ENCODE measurements at regions not wholly inside any gene's neighbourhood (a gene's known extent, or its start where the extent isn't known, plus 50 kb on each side); places are given as distances from the start of the nearest gene placed in this dataset.

DNA sequence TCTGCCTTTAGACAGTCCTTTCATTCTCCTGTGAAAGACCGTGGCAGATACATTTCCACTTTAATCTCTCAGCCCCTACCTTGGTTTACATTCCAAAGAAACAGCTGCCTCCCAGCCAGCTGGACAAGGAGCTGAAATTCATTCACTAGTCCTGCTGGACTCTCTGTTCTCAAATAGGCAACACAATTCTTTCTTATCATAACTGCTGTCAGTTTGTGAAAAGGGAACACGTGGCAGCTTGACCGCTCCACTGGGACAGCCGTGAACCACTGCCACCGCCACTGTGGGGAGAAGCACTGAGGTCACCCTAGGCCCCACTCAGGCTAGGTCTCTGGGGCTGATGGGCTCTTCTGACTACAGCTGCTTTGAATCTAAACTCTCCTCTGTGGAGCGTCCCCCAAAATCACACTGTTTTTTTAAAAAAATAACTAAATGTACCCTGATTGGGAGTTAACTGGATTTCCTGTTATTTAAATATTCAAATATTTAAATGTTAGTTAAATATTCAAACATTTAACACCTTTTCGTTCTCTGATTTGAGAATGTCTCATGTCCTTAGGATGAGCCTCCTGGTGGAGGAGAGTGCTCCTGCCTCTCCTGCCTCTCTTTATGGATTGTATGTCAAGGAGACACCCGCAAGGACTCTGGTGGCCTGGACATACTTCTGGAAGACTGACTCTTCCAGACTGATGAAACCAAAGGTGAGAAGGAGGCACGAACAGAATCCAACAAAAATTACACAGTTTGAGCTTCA, 120.1 kb downstream of the BOD1 start:
- intact Hi-C loops (cut with DNase I), result no loop called here
- no peak overlapping the region for H3K4me3 ChIP-seq
- H3K36me3 ChIP-seq, result no peaks in the 10 kb centered on the region
- no peaks in the 10 kb centered on the region for H3K9me3 ChIP-seq
- DNase-seq, result no peak
- H3K27ac ChIP-seq, result no peak overlapping the region
- no peaks in the 10 kb centered on the region for H3K4me1 ChIP-seq
- H3K27me3 ChIP-seq, result no peaks in the 10 kb centered on the region
- H3K9ac ChIP-seq (ENCODE audit: low read depth in 2 of 2, low read length in 2 of 2), result no peak overlapping the region
- TF ChIP-seq, protein P1, sequence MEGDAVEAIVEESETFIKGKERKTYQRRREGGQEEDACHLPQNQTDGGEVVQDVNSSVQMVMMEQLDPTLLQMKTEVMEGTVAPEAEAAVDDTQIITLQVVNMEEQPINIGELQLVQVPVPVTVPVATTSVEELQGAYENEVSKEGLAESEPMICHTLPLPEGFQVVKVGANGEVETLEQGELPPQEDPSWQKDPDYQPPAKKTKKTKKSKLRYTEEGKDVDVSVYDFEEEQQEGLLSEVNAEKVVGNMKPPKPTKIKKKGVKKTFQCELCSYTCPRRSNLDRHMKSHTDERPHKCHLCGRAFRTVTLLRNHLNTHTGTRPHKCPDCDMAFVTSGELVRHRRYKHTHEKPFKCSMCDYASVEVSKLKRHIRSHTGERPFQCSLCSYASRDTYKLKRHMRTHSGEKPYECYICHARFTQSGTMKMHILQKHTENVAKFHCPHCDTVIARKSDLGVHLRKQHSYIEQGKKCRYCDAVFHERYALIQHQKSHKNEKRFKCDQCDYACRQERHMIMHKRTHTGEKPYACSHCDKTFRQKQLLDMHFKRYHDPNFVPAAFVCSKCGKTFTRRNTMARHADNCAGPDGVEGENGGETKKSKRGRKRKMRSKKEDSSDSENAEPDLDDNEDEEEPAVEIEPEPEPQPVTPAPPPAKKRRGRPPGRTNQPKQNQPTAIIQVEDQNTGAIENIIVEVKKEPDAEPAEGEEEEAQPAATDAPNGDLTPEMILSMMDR (IDR thresholded peaks at IDR 0.05), result no peak

DNA sequence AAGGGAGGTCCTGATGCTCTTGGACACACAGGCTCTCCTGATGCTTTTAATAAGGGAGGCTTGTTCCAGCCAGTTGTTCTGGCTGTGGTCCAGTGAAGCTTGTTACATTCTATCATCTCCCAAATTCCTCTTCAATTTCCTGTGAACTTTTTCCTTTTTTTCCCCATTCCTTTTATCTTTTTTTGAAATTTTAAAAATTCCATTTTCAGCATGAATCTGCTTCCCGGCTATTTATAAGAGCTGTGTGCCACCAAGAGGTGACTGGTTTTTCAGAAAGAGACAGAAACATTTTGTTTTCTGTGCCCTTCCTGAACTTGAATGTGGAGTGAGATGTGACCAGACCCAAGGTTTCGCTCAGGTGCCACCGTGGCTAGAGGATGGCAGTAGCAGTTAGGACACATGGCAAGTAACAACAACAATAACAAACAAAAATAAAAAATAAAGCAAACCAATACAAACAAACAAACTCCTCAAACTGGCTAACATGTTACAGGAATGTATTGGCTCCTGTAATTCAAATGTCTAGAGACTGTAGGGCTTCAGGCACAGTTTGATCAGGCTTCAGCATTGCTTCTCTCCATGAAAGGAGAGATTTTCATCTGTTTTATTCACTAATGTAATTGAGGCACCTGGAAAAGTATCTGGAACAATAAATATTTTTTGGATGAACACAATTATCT, 121.1 kb downstream of the BOD1 start:
- H3K4me3 ChIP-seq, result no peak overlapping the region
- H3K9me3 ChIP-seq, result no peaks in the 10 kb centered on the region
- H3K4me1 ChIP-seq, result no peaks in the 10 kb centered on the region
- H3K36me3 ChIP-seq, result no peaks in the 10 kb centered on the region
- H3K27ac ChIP-seq, result no peak overlapping the region
- intact Hi-C loops (cut with DNase I), result no loop called here
- H3K9ac ChIP-seq (ENCODE audit: low read depth in 2 of 2, low read length in 2 of 2), result no peak overlapping the region
- H3K27me3 ChIP-seq, result no peaks in the 10 kb centered on the region
- no peak for DNase-seq
- TF ChIP-seq, protein P1 (IDR thresholded peaks at IDR 0.05), result no peak

DNA sequence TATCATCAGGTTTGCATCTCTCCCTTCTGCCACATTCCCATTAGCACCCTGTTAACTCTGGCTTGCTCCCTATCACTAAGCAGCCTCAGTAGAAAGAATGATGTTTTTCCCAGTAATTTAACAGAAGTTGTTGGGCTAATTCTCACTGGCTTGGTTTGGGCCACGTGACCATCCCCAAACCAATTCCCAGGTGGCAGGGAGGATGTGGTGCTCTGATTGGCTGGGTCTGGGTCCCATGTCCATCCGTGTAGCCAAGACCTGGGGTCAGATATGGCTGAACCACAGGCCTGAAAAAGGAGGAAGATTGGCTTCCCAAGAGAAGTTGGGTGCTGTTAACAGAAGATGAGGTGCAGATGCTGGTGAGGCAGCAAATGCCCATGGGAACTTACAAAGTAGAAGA, 122.0 kb downstream of the BOD1 start:
- TF ChIP-seq, protein P1 (IDR thresholded peaks at IDR 0.05), result no peak
- no peaks in the 10 kb centered on the region for H3K4me1 ChIP-seq

DNA sequence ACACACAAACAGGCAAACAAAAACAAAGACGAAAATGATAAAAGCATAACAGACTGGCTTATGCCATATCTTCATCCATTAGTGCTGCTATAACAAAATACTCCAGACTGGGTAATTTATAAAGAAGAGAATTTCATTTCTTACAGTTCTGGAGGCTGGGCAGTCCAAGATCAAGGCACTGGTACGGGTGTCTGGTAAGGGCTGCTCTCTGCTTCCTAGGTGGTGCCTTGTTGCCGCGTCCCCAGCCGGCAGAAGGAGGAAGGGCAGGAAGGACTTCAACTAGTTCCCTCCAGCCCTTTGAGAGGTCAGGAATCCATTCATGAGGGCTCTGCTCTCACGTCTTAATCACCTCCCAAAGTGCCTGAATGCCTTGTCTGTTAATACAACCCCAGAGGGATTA, 122.6 kb downstream of the BOD1 start:
- H3K4me1 ChIP-seq, result no peaks in the 10 kb centered on the region
- no peak overlapping the region for H3K27ac ChIP-seq
- H3K27me3 ChIP-seq, result no peaks in the 10 kb centered on the region
- DNase-seq, result no peak
- H3K36me3 ChIP-seq, result no peaks in the 10 kb centered on the region
- no peak overlapping the region for H3K9ac ChIP-seq (ENCODE audit: low read depth in 2 of 2, low read length in 2 of 2)
- no peak overlapping the region for H3K4me3 ChIP-seq
- intact Hi-C loops (cut with DNase I), result no loop called here
- H3K9me3 ChIP-seq, result no peaks in the 10 kb centered on the region
- TF ChIP-seq, protein P1 (IDR thresholded peaks at IDR 0.05), result no peak

More for the DNA sequence above, 122.0 kb downstream of the BOD1 start:
- Histone ChIP-seq H3K27me3 (no peaks in the 10 kb centered on the region), H3K36me3 (no peaks in the 10 kb centered on the region), H3K9ac (ENCODE audit: low read depth in 2 of 2, low read length in 2 of 2) (no peak overlapping the region), H3K27ac (no peak overlapping the region), H3K4me3 (no peak overlapping the region), H3K9me3 (no peaks in the 10 kb centered on the region)
- intact Hi-C loops (cut with DNase I), result no loop called here
- no peak for DNase-seq

DNA sequence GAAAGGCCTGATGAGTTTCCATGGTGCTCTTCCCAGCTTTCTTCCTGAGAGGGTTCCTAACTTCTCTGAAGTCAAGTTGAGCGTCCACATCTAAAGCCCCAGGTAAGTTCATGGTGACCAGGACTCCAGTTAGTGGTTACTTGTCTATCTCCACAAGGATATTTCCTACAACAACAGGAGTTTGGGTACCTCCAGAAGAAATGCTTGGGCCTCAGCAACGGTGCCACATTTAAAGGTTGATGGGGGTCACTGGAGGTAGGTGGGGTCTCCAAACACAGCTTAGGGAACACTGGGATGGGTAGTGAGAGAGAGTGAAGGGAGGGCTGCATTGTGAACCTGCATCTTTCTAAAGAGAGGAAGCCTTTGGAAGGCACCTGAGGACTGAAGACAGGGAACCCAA, 123.4 kb downstream of the BOD1 start:
- Histone ChIP-seq H3K4me3 (no peak overlapping the region), H3K36me3 (no peaks in the 10 kb centered on the region), H3K4me1 (no peaks in the 10 kb centered on the region), H3K27ac (no peak overlapping the region), H3K9ac (ENCODE audit: low read depth in 2 of 2, low read length in 2 of 2) (no peak overlapping the region), H3K9me3 (no peaks in the 10 kb centered on the region), H3K27me3 (no peaks in the 10 kb centered on the region)
- TF ChIP-seq, protein P1 (IDR thresholded peaks at IDR 0.05), result no peak
- DNase-seq, result no peak
- intact Hi-C loops (cut with DNase I), result no loop called here

All from colonic mucosa (tissue), 4 donors.